ENCODE measurements at regions not wholly inside any gene's neighbourhood (a gene's known extent, or its start where the extent isn't known, plus 50 kb on each side); places are given as distances from the start of the nearest gene placed in this dataset.

DNA sequence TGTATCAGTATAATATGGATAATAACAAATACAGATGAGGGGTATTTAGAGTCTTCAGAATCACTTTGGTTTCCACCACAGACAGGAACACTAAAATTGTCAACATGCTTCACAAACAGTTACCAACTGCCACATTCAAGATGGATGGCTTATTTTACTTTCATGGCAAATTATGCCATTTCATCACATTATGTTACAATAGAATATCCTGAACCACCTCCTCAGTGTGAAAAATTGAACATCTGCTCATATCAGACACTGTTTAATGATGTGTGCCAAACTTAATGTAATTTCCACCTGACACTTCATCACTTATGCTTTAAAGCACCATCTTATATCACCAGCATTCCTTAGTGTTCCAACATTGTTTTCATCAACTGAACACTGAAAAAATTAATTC is 357.4 kb downstream of the KCNN2 start:
- TF ChIP-seq CTCF (IDR thresholded peaks at IDR 0.05; ENCODE audit: control extremely low read depth in 1 of 3, insufficient read depth in 1 of 3, low read depth in 1 of 3, low read length in 3 of 3) (no peak), BCL11A (IDR thresholded peaks at IDR 0.05; ENCODE audit: low read depth in 2 of 2, low read length in 2 of 2) (no peak), POLR2A (IDR thresholded peaks at IDR 0.05; ENCODE audit: control extremely low read depth in 1 of 2, low read depth in 2 of 2, low read length in 2 of 2) (no peak), HDAC2 (IDR thresholded peaks at IDR 0.05; ENCODE audit: borderline replicate concordance in 1 of 2, low read depth in 2 of 2, low read length in 2 of 2) (no peak), TCF12 (IDR thresholded peaks at IDR 0.05; ENCODE audit: low read depth, low read length) (no peak), POLR2AphosphoS5 (IDR thresholded peaks at IDR 0.05; ENCODE audit: low read depth, low read length) (no peak), MAX (IDR thresholded peaks at IDR 0.05) (no peak), SP1 (IDR thresholded peaks at IDR 0.05; ENCODE audit: low read depth, low read length) (no peak), CHD2 (IDR thresholded peaks at IDR 0.05; ENCODE audit: low read length) (no peak)

Data from H1 (cell line).